Astrocyte (in vitro differentiated cells and primary cell): ENCODE measurements at regions not wholly inside any gene's neighbourhood (a gene's known extent, or its start where the extent isn't known, plus 50 kb on each side); places are given as distances from the start of the nearest gene placed in this dataset.

Experiments used
- DNase-seq: peaks from one replicate; pipeline ENCODE4 v3.0.0-alpha.2; 2010; ENCODE audit warnings: low read depth
- FAIRE-seq: peaks from 2 replicates; lab custom pipeline; 2011; peaks lifted over from hg19 to GRCh38; lab: Jason Lieb, UNC
- H2AFZ ChIP-seq: 2 replicates; pipeline ENCODE4 v1.6.0; 2012; ENCODE audit warnings: low read depth, low read length, inconsistent platforms
- H3K27ac ChIP-seq: 2 replicates; pipeline ENCODE4 v1.5.1; 2011; ENCODE audit warnings: low read depth, low read length, inconsistent platforms
- H3K27me3 ChIP-seq: 2 replicates; pipeline ENCODE4 v1.6.0; 2011; ENCODE audit warnings: low read length, inconsistent platforms; ENCODE audit not compliant: insufficient read depth
- H3K36me3 ChIP-seq: 2 replicates; pipeline ENCODE4 v1.5.1; 2011; ENCODE audit warnings: low read length, inconsistent platforms; ENCODE audit not compliant: insufficient read depth
- H3K4me1 ChIP-seq: 2 replicates; pipeline ENCODE4 v1.5.1; 2011; ENCODE audit warnings: low read length, inconsistent platforms; ENCODE audit not compliant: insufficient read depth
- H3K4me2 ChIP-seq: 2 replicates; pipeline ENCODE4 v1.6.0; 2012; ENCODE audit warnings: low read length, inconsistent platforms
- H3K4me3 ChIP-seq: 2 replicates; pipeline ENCODE4 v1.5.1; 2011; ENCODE audit warnings: low read depth, mild to moderate bottlenecking, low read length, inconsistent platforms; ENCODE audit not compliant: insufficient read depth
- H3K79me2 ChIP-seq: 2 replicates; pipeline ENCODE4 v1.6.0; 2012; ENCODE audit warnings: mild to moderate bottlenecking, low read length, inconsistent platforms; ENCODE audit not compliant: insufficient read depth
- H3K9ac ChIP-seq: 2 replicates; pipeline ENCODE4 v1.6.0; 2012; ENCODE audit warnings: mild to moderate bottlenecking, low read length, inconsistent platforms
- H3K9me3 ChIP-seq: 2 replicates; pipeline ENCODE4 v1.5.1; 2012; ENCODE audit warnings: low read depth, mild to moderate bottlenecking, low read length, inconsistent platforms; ENCODE audit not compliant: insufficient read depth
- H4K20me1 ChIP-seq: 2 replicates; pipeline ENCODE4 v1.6.0; 2012; ENCODE audit warnings: low read length, inconsistent platforms; ENCODE audit not compliant: insufficient read depth
- H3K27ac Mint-ChIP-seq: one replicate; pipeline ENCODE4 v1.8.0; 2021; ENCODE audit warnings: mild to moderate bottlenecking, mixed read lengths; ENCODE audit not compliant: unreplicated experiment
- H3K27me3 Mint-ChIP-seq: one replicate; pipeline ENCODE4 v1.8.0; 2021; ENCODE audit warnings: low read depth, mixed read lengths; ENCODE audit not compliant: unreplicated experiment
- H3K36me3 Mint-ChIP-seq: one replicate; pipeline ENCODE4 v1.8.0; 2021; ENCODE audit warnings: low read depth, mixed read lengths; ENCODE audit not compliant: unreplicated experiment
- H3K4me1 Mint-ChIP-seq: one replicate; pipeline ENCODE4 v1.8.0; 2021; ENCODE audit warnings: low read depth, mixed read lengths; ENCODE audit not compliant: unreplicated experiment
- H3K4me3 Mint-ChIP-seq: one replicate; pipeline ENCODE4 v1.8.0; 2021; ENCODE audit warnings: mild to moderate bottlenecking, moderate library complexity, mixed read lengths; ENCODE audit not compliant: unreplicated experiment
- H3K9me3 Mint-ChIP-seq: one replicate; pipeline ENCODE4 v1.8.0; 2021; ENCODE audit warnings: mild to moderate bottlenecking, mixed read lengths; ENCODE audit not compliant: unreplicated experiment
- EZH2 ChIP-seq: IDR thresholded peaks from 2 replicates; pipeline ENCODE4 v1.6.1; 2012; ENCODE audit warnings: mild to moderate bottlenecking, low read length, inconsistent platforms; ENCODE audit not compliant: insufficient read depth
- TF ChIP-seq, protein P1 (sequence below): IDR thresholded peaks from 2 replicates; pipeline ENCODE4 v1.5.1; 2011; ENCODE audit warnings: low read depth, mild to moderate bottlenecking, inconsistent platforms, low read length, moderate library complexity; ENCODE audit not compliant: insufficient read depth

DNA sequence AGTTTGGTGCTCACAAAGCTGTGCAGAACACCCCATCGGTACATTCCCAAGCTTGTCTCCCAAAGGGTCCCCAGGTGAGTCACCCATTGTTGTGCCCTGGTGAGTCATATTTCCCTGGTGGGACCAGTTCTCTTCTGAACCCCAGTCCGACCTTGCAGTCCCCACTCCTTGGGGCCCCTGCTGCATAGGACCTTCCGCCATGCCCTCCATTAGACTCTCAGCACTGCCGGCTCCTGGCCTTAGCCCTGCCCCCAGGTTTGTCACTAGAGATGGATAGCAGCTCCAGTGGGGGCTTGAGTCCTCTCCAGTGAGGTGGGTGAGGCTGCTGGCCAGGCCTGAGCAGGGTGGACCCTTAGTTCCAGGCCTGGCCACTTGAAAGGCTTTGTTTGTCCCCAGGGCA is 80.5 kb upstream of the MKI67 start:
- Histone ChIP-seq H3K36me3 (no peaks in the 10 kb centered on the region), H3K4me2 (no peak overlapping the region), H3K9me3 (no peaks in the 10 kb centered on the region), H3K4me1 (no peaks in the 10 kb centered on the region), H3K79me2 (no peaks in the 10 kb centered on the region), H3K4me3 (no peak overlapping the region), H4K20me1 (no peaks in the 10 kb centered on the region), H3K27me3 (no peaks in the 10 kb centered on the region), H3K9ac (no peak overlapping the region), H3K27ac (no peak overlapping the region), H2AFZ (no peak overlapping the region)
- DNase-seq (no peak), FAIRE-seq (no peak)
- TF ChIP-seq EZH2, result no peak
- TF ChIP-seq, protein P1, sequence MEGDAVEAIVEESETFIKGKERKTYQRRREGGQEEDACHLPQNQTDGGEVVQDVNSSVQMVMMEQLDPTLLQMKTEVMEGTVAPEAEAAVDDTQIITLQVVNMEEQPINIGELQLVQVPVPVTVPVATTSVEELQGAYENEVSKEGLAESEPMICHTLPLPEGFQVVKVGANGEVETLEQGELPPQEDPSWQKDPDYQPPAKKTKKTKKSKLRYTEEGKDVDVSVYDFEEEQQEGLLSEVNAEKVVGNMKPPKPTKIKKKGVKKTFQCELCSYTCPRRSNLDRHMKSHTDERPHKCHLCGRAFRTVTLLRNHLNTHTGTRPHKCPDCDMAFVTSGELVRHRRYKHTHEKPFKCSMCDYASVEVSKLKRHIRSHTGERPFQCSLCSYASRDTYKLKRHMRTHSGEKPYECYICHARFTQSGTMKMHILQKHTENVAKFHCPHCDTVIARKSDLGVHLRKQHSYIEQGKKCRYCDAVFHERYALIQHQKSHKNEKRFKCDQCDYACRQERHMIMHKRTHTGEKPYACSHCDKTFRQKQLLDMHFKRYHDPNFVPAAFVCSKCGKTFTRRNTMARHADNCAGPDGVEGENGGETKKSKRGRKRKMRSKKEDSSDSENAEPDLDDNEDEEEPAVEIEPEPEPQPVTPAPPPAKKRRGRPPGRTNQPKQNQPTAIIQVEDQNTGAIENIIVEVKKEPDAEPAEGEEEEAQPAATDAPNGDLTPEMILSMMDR, result no peak
- H3K9me3 Mint-ChIP-seq, result peaks cover 10% of the 10 kb centered on the region
- no peak overlapping the region for H3K4me3 Mint-ChIP-seq
- no peaks in the 10 kb centered on the region for H3K36me3 Mint-ChIP-seq
- H3K27me3 Mint-ChIP-seq, result peaks cover 12% of the 10 kb centered on the region
- H3K27ac Mint-ChIP-seq, result no peak overlapping the region
- H3K4me1 Mint-ChIP-seq, result no peaks in the 10 kb centered on the region

DNA sequence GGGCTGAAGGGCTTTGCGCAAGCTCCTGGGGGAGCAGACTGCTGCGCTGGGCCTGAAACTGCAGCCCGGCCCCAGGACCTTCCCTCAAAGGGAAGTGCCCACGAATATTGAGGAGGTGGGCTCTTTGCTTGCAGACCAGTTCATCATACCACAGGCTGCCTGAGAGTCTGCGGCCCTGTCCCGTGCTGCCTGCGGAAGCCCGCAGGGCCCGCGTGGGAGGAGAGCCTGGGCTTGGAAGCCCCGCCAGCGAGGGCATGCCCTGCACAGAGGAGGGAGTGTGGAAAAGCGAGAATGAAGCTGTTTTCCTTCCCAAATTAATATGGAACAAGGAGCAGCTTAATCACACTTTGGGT is 83.6 kb upstream of the MKI67 start:
- Histone ChIP-seq H3K4me3 (no peak overlapping the region), H4K20me1 (no peaks in the 10 kb centered on the region), H3K36me3 (no peaks in the 10 kb centered on the region), H3K9ac (no peak overlapping the region), H3K4me1 (no peaks in the 10 kb centered on the region), H3K4me2 (peak overlapping the region; percentile 73), H3K79me2 (no peaks in the 10 kb centered on the region), H3K27ac (no peak overlapping the region), H2AFZ (peak overlapping the region; percentile 41), H3K27me3 (no peaks in the 10 kb centered on the region), H3K9me3 (no peaks in the 10 kb centered on the region)
- Mint-ChIP-seq H3K27ac (no peak overlapping the region), H3K4me3 (peak overlapping the region; percentile 54), H3K9me3 (no peaks in the 10 kb centered on the region), H3K4me1 (no peaks in the 10 kb centered on the region), H3K27me3 (peaks cover 25% of the 10 kb centered on the region), H3K36me3 (no peaks in the 10 kb centered on the region)
- TF ChIP-seq, protein P1, result no peak
- no peak for TF ChIP-seq EZH2
- DNase-seq, result no peak
- FAIRE-seq, result no peak

DNA sequence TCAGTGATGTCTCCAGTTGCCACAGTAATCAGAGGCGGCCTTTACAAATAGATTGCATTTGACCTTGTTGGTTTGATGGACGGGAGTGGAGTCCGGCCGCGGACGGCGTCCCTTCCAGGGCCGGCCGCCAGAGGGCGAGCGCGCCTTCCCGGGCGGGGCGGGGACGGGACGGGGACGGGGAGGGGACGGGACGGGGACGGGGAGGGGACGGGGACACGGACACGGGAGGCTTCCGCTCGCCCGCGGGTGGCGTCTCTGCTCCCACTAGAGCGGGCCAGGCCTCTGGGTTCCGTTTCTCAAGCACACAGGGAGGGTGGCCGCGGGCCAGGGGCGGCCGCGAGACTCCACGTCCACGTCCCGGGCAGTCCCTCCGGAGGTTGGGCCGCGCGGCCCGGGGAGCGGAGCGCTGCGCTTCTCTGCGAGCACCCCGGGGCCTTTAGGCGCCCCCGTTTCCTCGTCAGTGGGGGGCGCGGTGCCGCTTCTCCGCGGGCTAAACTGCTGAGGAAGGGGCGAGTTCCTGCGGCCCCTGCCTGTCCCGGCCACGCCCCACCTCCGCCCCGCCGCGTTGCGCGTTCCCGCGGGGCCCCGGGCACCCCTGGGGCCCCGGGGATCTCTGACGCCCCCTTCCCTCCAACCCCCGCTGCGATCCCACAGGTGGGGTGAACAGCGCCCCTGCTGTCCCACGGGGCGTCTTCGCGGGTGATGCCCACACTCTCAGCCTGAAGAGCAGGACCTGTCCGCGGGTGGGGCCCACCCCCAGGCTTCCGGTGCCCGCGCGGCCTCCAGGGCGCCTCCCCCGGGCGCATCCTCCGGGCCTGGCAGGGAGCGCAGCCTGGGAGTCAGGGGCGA is 84.2 kb upstream of the MKI67 start:
- Histone ChIP-seq H2AFZ (peak overlapping the region; percentile 80), H3K79me2 (no peaks in the 10 kb centered on the region), H4K20me1 (no peaks in the 10 kb centered on the region), H3K36me3 (no peaks in the 10 kb centered on the region), H3K27me3 (no peaks in the 10 kb centered on the region), H3K4me3 (peak overlapping the region; percentile 42), H3K4me1 (no peaks in the 10 kb centered on the region), H3K27ac (no peak overlapping the region), H3K4me2 (peak overlapping the region; percentile 73), H3K9ac (no peak overlapping the region), H3K9me3 (no peaks in the 10 kb centered on the region)
- no peak for DNase-seq
- Mint-ChIP-seq H3K27me3 (peaks cover 27% of the 10 kb centered on the region), H3K27ac (no peak overlapping the region), H3K4me3 (peak overlapping the region; percentile 54), H3K36me3 (no peaks in the 10 kb centered on the region), H3K4me1 (no peaks in the 10 kb centered on the region), H3K9me3 (no peaks in the 10 kb centered on the region)
- FAIRE-seq, result no peak
- TF ChIP-seq, protein P1, result peak; percentile 20
- TF ChIP-seq EZH2, result no peak
